HG02623 (cell line): ENCODE measurements at regions not wholly inside any gene's neighbourhood (a gene's known extent, or its start where the extent isn't known, plus 50 kb on each side); places are given as distances from the start of the nearest gene placed in this dataset.
"Not testable (repeated sequence)": the region's sequence is repeated elsewhere in the genome, so short reads cannot be mapped to it uniquely, and the experiment has no call there.

Source experiments
- ATAC-seq: cut with Tn5 transposase; IDR thresholded peaks from one replicate; pipeline ENCODE4 v1.9.1; 2021; ENCODE audit warnings: moderate library complexity; ENCODE audit not compliant: unreplicated experiment

DNA sequence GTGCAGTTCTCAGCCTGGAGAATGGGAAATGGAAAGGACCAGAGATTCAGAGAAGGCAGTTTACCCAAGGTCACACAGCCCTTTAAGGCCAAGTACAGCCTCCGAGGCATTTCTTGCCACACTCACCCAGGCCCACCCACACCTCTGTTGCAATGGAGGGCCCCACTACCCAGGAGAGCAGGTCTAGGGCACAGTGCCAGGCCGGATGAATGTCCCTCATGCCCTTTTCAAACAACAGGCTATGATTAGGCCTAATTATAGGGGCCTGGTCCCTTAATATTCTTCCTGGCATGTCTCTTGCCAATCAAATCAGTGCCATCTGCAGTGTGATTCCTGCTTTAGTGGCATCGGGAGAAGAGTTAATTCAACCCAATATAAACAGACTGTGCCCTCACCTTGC lies 195.3 kb downstream of the KLRB1 start:
- not testable (repeated sequence) for ATAC-seq

DNA sequence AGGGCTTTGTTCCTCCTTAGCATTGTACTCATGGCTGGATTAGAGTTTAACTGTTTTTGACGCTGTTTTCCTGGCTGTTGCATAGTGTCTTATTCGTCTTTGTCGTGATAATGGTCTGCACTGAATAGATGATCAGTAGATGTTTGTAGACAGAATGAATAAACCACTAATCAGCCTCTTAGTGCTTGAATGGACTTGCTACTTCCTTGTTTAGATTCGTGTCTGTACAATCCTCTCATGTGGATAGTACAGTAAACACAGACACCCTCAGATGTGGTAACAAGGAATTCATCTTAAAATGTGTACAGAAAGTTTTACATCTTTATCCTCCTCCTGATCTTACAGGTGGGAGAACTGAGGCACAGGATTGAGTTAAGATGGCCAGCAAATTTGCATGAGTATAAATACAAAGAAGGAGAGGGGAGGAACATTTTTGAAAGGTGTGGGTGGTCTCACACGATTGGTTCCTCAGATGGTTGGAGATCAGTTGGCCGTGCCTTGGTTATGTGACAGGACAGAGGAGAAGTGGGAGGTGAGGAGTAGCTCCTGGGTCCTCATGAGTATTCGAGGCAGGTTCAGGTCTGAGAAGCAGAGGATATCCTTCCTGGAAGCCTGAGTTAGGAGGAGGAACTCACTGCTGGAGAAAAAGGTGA lies 196.0 kb downstream of the KLRB1 start:
- not testable (repeated sequence) for ATAC-seq

DNA sequence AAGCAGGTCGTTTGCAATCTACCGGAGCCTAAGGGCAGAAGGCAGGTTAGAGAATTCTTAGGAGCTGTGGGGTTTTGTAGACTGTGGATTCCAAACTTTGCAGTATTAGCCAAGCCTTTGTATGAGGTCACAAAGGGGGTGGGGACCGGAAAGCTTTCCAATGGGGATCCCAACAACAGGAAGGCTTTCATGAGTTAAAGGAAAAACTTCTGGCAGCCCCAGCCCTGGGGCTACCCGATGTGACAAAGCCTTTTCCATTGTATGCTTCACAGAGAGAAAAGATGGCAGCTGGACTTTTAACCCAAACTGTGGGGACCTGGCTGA lies 199.2 kb upstream of the PZP start:
- ATAC-seq = not testable (repeated sequence)

DNA sequence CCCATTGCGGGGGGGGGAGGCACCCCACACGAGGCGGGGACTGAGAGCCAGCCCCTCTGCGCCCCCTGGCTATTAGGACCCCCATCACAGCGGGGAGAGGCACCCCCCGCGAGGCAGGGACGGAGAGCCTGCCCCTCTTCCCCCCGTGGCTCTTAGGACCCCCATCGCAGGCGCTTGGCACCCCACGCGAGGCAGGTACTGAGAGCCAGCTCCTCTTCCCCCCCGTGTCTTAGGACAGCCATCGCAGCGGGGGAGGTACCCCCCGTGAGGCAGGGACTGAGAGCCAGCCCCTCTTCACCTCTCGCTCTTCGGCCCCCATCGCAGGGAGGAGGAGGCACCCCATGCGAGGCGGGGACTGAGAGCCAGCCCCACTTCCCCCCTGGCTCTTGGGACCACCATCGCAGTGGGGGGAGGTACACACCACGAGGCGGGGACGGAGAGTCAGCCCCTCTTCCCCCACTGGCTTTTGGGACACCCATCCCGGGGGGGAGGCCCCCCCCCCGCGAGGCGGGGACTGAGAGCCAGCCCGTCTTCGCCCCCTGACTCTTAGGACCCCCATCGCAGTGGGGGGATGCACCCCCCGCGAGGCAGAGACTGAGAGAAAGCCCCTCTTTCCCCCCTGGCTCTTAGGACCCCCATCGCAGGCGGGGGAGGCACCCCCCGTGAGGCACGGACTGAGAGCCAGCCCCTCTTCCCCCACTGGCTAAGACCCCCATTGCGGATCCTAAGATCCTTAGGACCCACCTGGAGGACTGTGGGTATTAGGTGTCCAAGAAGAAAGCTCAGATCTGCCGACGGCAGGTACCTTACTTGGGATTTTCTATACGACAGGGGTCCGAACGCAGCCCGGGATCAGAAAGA lies 198.6 kb upstream of the PZP start:
- no peak for ATAC-seq

DNA sequence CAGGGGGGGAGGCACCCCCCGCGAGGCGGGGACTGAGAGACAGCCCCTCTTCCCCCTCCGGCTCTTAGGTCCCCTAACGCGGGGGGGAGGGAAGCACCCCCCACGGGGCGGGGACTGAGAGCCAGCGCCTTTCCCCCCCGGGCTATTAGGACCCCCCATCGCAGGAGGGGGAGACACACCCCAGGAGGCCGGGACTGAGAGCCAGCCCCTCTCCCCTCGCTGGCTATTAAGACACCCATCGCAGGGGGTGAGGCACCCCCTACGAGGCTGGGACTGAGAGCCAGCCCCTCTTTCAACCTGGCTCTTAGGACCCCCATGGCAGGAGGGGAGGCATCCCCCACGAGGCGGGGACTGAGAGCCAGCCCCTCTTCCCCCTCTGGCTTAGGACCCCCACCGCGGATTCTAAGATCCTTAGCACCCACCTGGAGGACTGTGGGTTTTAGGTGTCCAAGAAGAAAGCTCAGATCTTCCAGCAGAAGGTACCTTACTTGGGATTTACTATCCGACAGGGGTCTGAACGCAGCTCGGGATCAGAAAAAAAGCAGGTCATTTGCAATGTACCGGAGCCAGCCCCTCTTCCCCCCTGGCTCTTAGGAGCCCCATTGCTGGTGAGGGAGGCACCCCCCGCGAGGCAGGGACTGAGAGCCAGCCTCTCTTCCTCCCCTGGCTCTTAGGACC lies 197.8 kb upstream of the PZP start:
- no peak for ATAC-seq

DNA sequence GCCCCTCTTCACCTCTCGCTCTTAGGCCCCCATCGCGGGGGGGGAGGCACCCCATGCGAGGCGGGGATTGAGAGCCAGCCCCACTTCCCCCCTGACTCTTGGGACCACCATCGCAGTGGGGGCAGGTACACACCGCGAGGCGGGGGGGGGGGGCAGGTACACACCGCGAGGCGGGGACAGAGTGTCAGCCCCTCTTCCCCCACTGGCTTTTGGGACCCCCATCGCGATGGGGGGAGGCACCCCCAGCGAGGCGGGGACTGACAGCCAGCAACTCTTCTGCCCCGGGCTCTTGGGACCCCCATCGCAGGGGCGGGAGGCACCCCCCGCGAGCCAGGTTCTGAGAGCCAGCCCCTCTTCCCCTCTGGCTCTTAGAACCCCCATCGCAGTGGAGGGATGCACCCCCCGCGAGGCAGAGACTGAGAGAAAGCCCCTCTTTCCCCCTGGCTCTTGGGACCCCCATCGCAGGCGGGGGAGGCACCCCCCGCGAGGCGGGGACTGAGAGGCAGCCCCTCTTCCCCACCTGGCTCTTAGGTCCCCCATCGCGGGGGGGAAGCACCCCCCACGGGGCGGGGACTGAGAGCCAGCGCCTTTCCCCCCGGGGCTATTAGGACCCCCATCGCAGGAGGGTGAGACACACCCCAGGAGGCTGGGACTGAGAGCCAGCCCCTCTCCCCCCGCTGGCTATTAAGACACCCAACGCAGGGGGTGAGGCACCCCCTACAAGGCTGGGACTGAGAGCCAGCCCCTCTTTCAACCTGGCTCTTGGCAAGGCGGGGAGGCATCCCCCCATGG lies 196.5 kb upstream of the PZP start:
- ATAC-seq = no peak

DNA sequence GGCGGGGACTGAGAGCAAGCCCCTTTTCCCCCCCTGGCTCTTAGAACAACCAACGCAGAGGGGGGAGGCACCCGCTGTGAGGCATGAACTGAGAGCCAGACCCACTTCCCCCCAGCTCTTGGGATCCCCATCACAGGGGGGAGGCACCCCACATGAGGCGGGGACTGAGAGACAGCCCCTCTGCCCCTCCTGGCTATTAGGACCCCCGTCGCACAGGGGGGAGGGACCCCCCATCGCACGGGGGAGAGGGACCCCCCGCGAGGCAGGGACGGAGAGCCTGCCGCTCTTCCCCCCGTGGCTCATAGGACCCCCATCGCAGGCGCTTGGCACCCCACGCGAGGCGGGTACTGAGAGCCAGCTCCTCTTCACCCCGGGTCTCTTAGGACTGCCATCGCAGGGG lies 195.8 kb upstream of the PZP start:
- no peak for ATAC-seq

DNA sequence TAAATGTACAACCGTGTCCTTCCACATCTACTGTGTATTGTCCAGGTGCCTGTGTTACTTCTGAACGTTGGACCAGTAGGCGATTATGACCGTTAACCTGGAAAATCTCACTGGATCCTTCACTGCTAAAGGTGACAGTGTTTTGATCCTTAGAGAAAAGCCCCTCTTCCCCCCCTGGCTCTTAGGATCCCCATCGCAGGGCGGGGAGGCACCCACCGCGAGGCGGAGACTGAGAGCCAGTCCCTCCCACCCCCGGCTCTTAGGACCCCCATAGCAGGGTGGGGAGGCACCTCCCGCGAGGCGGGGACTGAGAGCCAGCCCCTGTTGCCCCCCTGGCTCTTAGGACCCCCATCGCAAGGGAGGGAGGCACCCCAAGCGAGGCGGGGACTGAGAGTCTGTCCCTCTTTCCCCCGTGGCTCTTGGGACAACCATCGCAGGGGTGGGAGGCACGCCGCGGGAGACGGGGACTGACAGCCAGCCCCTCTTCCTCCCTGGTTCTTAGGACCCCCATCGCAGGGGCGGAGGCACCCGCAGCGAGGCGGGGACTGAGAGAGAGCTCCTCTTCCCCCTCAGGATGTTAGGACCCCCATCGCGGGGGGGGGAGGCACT lies 194.3 kb upstream of the PZP start:
- not testable (repeated sequence) for ATAC-seq

DNA sequence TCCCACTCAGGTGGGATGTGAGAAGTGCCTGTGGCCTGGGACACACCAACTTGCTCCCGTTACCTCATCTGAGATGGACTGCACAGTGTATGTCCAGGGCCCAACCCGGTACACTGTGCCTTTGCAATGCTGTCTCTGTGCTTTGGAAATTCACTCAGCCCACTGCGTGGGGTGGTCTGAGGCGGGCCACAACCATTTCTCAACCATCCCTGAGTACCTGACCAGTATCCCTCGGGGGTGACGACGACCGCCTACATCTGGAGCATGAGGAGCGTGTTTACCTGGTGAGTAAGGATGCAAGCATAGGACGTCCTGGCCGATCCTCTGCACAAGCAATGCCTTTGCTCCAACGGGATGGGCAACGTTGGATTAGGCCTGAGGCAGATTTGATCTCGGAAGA lies 188.2 kb upstream of the PZP start:
- not testable (repeated sequence) for ATAC-seq

DNA sequence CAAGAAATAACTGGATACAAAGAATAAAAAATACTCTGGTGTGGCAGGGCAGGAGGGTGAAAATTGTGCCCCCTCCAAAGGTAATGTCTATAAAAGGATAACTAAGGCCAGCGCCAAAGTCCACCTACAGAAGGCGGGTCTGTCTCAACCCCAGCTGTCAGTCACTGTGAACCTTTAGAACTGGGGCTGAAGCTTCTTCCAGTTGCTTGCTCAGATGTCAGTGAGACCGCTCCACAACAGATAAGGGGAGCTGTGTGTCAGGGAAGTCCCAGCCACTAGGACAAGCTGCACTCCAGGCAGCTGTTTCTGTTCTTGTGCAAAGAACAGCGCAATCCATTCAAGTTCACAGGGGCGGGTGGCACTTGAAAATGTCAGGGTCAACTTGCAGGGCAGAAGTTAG lies 187.0 kb upstream of the PZP start:
- ATAC-seq = not testable (repeated sequence)

DNA sequence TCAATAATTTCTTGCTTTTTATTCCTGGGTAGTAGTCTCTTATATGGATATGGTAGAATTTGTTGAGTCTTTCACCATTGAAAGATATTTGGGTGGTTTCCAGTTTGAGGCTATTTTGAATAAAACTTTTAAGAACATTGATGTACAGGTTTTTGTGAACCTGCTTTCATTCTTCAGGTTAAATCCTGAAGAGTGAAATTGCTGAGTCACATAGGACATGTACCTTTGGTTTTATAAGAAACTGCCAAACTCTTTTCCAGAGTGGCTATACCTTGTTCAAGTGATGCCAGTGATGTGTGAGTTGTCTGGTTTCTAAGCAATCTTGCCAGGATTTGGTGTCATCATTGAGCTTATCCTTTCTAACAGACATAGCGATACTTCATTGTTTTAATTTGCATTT lies 184.6 kb upstream of the PZP start:
- ATAC-seq = no peak

DNA sequence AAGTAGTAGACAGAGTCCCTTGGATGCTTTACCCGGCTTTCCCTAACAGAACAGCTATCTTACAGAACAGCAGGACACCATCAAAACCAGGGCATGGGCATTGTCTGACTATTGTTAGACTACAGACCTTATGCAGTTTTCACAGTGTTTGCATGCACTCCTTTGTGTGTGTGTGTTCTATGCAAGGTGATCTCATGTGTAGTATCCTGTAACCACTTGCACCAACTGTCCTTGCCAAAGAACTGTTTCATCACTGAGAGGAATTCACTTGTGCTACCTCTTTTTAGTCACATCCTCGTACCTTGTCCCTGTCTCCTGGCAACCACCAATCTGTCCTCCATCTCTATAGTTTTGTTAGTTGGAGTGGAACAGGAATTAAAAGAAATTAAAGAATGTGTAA lies 183.6 kb upstream of the PZP start:
- no peak for ATAC-seq

DNA sequence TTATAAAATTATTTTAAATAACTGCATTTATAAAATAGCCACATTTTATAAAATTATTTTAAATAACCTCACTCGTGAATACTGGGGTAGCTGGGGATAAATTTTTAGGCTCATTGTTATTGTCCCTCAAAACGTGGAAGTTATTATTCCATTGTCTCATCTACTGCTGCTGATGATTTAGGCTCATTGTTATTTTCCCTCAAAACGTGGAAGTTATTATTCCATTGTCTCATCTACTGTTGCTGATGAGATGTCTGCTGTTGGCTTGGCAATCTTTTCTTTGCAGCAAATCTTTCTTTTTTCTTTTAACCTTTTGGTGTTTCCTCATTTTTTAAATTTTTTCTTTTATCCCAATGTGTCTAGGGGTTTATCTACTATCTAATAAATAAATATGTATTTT lies 182.6 kb upstream of the PZP start:
- ATAC-seq = no peak

DNA sequence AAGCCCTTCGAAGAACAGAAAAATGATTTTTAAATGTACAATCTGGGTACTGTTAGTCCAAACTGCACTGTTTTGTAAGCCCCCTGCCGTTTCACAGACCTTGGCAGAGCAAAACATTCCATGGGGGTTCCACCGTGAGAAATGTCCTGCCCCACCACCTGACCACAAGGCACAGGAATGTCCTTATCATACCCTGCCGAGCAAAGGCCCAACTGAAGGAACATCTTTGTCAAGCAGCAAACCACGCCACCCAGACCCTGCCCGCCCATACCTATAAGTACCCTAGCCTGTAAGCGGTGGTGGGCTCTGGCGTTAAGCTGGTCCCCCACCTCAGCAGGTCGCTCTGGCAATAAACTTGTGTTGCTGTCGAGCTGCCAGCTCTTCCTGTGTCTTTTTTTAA lies 181.6 kb upstream of the PZP start:
- ATAC-seq = no peak

DNA sequence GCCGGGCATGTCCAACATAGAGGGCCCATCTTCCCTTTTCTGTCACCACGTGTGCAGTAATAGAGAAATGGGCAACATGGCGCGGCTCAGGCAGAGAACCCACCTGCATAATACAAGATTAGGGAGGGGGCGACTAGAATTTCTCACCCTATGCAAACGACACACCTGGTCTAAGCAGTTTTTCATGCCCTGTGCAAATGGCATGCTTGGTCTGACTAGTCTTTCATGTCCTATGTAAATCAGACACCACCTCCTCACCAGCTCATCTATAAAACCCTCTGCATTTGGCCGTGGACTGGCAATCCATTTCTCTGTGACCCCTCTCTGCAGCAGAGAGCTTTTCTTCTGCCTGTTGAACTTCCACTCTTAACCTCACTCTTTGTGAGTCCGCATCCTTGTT lies 180.2 kb upstream of the PZP start:
- ATAC-seq = no peak

DNA sequence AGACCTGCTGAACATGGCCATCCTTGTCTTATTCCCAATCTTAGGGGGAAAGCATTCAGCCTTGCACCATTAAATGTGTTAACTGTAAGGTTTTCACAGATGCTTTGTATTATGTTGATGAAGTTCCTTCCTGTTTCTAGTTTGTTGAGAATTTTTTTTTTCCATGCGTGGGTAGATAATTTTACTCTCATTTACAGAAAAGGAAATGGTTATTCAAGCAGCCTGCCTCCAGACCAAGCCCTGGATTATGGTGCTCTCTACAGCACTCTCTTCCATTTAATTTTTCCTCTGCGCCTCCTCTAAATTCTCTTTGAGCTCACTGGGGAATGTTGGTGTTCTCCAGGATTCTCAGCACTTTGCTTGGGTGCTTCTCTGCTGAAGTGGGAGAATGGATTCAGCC lies 179.3 kb upstream of the PZP start:
- ATAC-seq = no peak

DNA sequence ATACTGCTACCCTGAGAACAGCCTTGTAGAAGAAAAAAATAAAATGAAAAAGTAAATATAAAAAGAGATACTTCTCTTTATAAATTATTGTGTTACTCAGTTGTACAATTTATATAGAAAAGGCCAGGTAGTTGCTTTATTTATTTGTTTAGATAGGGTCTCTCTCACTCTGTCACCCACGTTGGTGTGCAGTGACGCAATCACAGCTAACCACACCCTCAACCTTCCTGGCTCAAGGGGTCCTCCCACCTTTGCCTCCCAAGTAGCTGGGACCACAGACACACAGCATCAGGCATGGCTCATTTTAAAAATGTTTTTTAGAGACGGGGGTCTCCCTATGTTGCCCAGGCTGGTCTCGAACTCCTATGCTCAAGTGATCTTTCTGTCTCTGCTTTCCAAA lies 175.4 kb upstream of the PZP start:
- ATAC-seq = no peak

DNA sequence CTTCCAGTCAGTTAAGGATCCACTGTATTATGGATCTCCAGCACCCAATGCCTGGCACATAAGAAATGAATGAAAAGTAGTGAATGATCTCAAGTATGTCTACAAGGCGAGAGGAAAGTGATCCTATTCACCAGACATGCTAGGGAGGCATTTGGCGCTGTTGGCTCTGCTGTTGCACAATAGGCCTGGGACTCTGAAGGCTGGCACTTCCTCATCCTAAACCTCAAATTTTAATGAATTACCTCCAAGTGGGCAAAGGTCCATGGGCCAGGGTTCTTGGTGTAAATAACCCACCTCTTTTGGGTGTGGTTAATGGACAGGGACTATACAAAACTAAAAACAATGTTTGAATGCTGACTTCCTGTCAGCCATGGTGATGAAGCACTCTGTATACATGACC lies 173.4 kb upstream of the PZP start:
- no peak for ATAC-seq

DNA sequence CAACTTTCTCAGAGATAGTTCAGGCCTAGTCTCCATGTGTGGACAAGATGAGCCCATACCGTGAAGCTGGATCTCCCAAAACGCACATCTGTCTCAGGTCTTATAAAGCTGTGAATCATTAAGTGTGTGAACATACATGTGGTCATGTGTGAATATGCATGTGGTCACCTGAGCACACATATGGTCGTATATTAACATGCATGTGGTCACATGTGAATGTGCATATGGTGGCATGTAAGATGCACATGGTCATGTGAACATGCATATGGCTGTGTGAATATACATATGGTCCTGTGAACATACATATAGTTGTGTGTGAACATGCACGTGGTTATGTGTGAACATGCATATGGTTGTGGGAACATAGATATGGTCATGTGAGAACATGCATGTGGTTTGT lies 172.5 kb upstream of the PZP start:
- ATAC-seq = no peak

DNA sequence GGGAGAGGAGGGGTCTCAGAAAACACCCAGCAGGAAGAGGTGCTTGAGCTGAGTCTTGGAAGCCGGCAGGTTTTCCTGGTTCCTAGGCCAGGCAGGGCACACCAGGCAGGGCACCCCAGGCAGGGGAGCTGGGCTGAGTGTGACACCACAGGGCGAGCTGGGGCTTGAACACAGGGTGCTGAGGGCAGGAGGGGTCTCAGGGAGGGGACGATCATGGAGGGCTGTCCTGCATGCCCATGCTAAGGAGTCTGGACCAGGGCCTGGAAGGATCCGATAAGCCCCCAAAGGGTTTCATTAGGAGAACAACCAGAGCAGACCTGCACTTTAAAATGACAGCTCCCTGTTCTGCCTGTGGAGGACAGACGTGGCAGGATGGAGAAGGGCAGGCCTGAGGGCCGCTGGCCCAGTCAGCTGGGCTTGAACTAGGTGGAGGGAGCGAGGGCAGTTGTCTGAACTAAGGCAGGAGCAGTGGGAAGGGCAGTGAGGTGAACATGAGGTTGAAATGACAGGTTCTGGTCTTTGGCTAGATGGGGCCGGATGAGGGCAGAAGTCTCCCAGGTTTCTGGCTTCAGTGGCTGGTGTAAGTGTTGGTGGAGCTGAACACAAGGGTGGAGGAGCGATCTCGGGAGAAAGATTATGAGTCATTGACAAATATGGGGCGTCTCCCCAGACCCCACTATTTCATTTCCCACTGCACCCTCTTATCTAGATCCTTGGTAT lies 171.0 kb upstream of the PZP start:
- ATAC-seq = no peak
